Keratinocyte (primary cell): ENCODE measurements at regions not wholly inside any gene's neighbourhood (a gene's known extent, or its start where the extent isn't known, plus 50 kb on each side); places are given as distances from the start of the nearest gene placed in this dataset.

Source experiments
- DNase-seq: peaks from one replicate; pipeline ENCODE4 v3.0.0-alpha.2; 2011; ENCODE audit warnings: low read depth, missing footprints, low spot score
- FAIRE-seq: peaks from 2 replicates; lab custom pipeline; 2011; peaks lifted over from hg19 to GRCh38; lab: Jason Lieb, UNC
- H2AFZ ChIP-seq: 2 replicates; pipeline ENCODE4 v1.6.0; 2012; ENCODE audit warnings: low read length, control low read depth, inconsistent platforms; ENCODE audit not compliant: control insufficient read depth
- H3K27ac ChIP-seq: 2 replicates; pipeline ENCODE4 v1.5.1; 2011; ENCODE audit warnings: low read length; ENCODE audit not compliant: control insufficient read depth, insufficient read depth
- H3K27me3 ChIP-seq: 3 replicates; pipeline ENCODE4 v1.6.0; 2011; ENCODE audit warnings: low read length; ENCODE audit not compliant: control insufficient read depth, insufficient read depth; ENCODE audit errors: extremely low read depth
- H3K36me3 ChIP-seq, 2 experiments: 2 replicates in 1 of 2; 3 replicates in 1 of 2; pipeline ENCODE4 v1.5.1; 2011; ENCODE audit warnings: low read length in 2 of 2, mild to moderate bottlenecking in 1 of 2; ENCODE audit not compliant: control insufficient read depth in 2 of 2, insufficient read depth in 2 of 2; ENCODE audit errors: extremely low read depth in 1 of 2
- H3K4me1 ChIP-seq: 3 replicates; pipeline ENCODE4 v1.5.1; 2011; ENCODE audit warnings: low read length; ENCODE audit not compliant: control insufficient read depth, insufficient read depth; ENCODE audit errors: extremely low read depth
- H3K4me2 ChIP-seq: 3 replicates; pipeline ENCODE4 v1.6.0; 2011; ENCODE audit warnings: low read depth, low read length; ENCODE audit not compliant: control insufficient read depth, insufficient read depth; ENCODE audit errors: extremely low read depth
- H3K4me3 ChIP-seq, 3 experiments: fragments of 200-600 bp in 1 of 3; sonication (generic) in 1 of 3; 2 replicates in 2 of 3; 3 replicates in 1 of 3; pipeline ENCODE4 v1.5.1; 2011 to 2016; ENCODE audit warnings: low read length in 3 of 3, mild to moderate bottlenecking in 3 of 3, control low read depth in 2 of 3, inconsistent platforms in 1 of 3, low read depth in 1 of 3, mixed read lengths in 1 of 3, mixed run types in 1 of 3, moderate library complexity in 1 of 3; ENCODE audit not compliant: control insufficient read depth in 2 of 3, insufficient read depth in 2 of 3; ENCODE audit errors: extremely low read depth in 1 of 3
- H3K79me2 ChIP-seq: 2 replicates; pipeline ENCODE4 v1.6.0; 2012; ENCODE audit warnings: low read length; ENCODE audit not compliant: control insufficient read depth, insufficient read depth
- H3K9ac ChIP-seq: 3 replicates; pipeline ENCODE4 v1.6.0; 2011; ENCODE audit warnings: low read length; ENCODE audit not compliant: control insufficient read depth, insufficient read depth; ENCODE audit errors: extremely low read depth
- H3K9me1 ChIP-seq: 3 replicates; pipeline ENCODE4 v1.6.0; 2011; ENCODE audit warnings: low read length; ENCODE audit not compliant: control insufficient read depth, insufficient read depth; ENCODE audit errors: extremely low read depth
- H3K9me3 ChIP-seq: 2 replicates; pipeline ENCODE4 v1.5.1; 2012; ENCODE audit warnings: low read depth, low read length; ENCODE audit not compliant: control insufficient read depth
- H4K20me1 ChIP-seq: 3 replicates; pipeline ENCODE4 v1.6.0; 2011; ENCODE audit warnings: low read length; ENCODE audit not compliant: control insufficient read depth, insufficient read depth; ENCODE audit errors: extremely low read depth
- EZH2 ChIP-seq: IDR thresholded peaks from one replicate; pipeline ENCODE4 v1.6.1; 2012; ENCODE audit warnings: inconsistent platforms, mild to moderate bottlenecking, low read length, moderate library complexity
- dilution Hi-C: fragments of 300-500 bp; cut with MboI; formaldehyde crosslinking; loops from one replicate; pipeline ENCODE4 v1.7.0; 2020; ENCODE audit warnings: low sequenced_read_pairs; ENCODE audit not compliant: extremely low pct_ligation_motif_present
- TF ChIP-seq, protein P1 (sequence below), 3 experiments: IDR thresholded peaks in 1 of 3; conservative IDR thresholded peaks in 1 of 3; optimal IDR thresholded peaks in 1 of 3; 2 replicates in 2 of 3; 3 replicates in 1 of 3; pipeline versions ENCODE3 to v1.5.1; 2011; ENCODE audit warnings: low read length in 3 of 3, mild to moderate bottlenecking in 3 of 3, moderate library complexity in 2 of 3, control low read depth in 1 of 3, inconsistent platforms in 1 of 3; ENCODE audit not compliant: insufficient read depth in 2 of 3; ENCODE audit errors: extremely low read depth in 1 of 3

DNA sequence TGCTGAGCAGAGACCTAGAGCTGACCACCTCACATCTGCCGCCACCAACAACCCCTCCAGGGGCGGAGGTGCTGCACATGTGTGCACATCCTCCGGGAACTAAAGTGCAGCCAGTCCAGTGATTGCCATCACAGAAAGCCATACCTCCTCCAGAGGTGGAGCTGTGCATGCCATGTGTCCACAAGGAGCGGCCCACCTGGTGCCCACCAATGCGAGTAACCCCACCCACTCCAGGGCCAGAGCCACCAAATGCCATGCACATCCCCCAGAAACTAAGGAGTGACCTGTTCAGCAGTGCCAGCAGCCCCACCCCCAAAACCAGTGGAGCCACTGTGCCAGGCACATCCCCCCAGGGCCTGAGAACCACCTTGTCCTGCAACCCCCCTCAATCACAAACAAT, 557.9 kb downstream of the UQCRFS1 start:
- Histone ChIP-seq H3K27ac (no peak overlapping the region), H3K79me2 (no peaks in the 10 kb centered on the region), H3K4me1 (no peaks in the 10 kb centered on the region), H3K36me3 (no peaks in the 10 kb centered on the region), H2AFZ (no peak overlapping the region), H3K9me3 (peaks cover 6% of the 10 kb centered on the region), H3K4me2 (no peak overlapping the region), H3K4me3 (no peak overlapping the region), H3K9me1 (no peaks in the 10 kb centered on the region), H3K27me3 (no peaks in the 10 kb centered on the region), H4K20me1 (no peaks in the 10 kb centered on the region), H3K9ac (no peak overlapping the region)
- TF ChIP-seq, protein P1, sequence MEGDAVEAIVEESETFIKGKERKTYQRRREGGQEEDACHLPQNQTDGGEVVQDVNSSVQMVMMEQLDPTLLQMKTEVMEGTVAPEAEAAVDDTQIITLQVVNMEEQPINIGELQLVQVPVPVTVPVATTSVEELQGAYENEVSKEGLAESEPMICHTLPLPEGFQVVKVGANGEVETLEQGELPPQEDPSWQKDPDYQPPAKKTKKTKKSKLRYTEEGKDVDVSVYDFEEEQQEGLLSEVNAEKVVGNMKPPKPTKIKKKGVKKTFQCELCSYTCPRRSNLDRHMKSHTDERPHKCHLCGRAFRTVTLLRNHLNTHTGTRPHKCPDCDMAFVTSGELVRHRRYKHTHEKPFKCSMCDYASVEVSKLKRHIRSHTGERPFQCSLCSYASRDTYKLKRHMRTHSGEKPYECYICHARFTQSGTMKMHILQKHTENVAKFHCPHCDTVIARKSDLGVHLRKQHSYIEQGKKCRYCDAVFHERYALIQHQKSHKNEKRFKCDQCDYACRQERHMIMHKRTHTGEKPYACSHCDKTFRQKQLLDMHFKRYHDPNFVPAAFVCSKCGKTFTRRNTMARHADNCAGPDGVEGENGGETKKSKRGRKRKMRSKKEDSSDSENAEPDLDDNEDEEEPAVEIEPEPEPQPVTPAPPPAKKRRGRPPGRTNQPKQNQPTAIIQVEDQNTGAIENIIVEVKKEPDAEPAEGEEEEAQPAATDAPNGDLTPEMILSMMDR (optimal IDR thresholded peaks at IDR 0.05 in 1 of 3, IDR thresholded peaks at IDR 0.05 in 1 of 3, conservative IDR thresholded peaks at IDR 0.05 in 1 of 3; ENCODE audit: extremely low read depth in 1 of 3, insufficient read depth in 2 of 3, low read length in 3 of 3) = no peak
- no peak for TF ChIP-seq EZH2
- DNase-seq = no peak
- no peak for FAIRE-seq
- dilution Hi-C loops = no loop called here

DNA sequence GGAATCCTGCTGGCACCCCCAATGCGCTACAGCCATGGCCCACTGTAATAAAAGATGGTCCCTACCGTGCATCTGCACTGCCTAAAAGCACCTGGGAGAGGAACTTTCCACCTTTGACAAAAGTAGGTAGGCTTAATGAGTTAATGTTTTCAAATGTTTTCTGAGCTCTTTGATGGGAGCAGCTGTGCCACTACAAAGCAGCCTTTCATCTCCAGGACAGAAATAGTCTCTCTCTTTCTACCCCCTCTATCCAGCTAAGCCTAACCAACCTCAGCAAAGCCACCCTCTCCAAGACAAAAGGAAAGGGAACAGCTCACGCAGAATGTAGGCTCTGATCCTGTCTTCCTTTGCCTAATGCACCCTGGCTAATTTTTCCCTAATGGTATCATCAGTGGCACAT, 560.2 kb downstream of the UQCRFS1 start:
- no peak for FAIRE-seq
- no peak overlapping the region for H3K4me3 ChIP-seq
- H3K4me1 ChIP-seq = no peaks in the 10 kb centered on the region
- peaks cover 5% of the 10 kb centered on the region for H3K9me3 ChIP-seq
- no peak overlapping the region for H3K9ac ChIP-seq
- H3K4me2 ChIP-seq = no peak overlapping the region
- H4K20me1 ChIP-seq = no peaks in the 10 kb centered on the region
- H2AFZ ChIP-seq = no peak overlapping the region
- H3K27me3 ChIP-seq = no peaks in the 10 kb centered on the region
- no peaks in the 10 kb centered on the region for H3K36me3 ChIP-seq
- H3K79me2 ChIP-seq = no peaks in the 10 kb centered on the region
- no peak overlapping the region for H3K27ac ChIP-seq
- DNase-seq = no peak
- no peaks in the 10 kb centered on the region for H3K9me1 ChIP-seq
- no peak for TF ChIP-seq EZH2
- TF ChIP-seq, protein P1 (optimal IDR thresholded peaks at IDR 0.05 in 1 of 3, IDR thresholded peaks at IDR 0.05 in 1 of 3, conservative IDR thresholded peaks at IDR 0.05 in 1 of 3; ENCODE audit: extremely low read depth in 1 of 3, insufficient read depth in 2 of 3, low read length in 3 of 3) = no peak
- dilution Hi-C loops = no loop called here
